ENCODE measurements at regions not wholly inside any gene's neighbourhood (a gene's known extent, or its start where the extent isn't known, plus 50 kb on each side); places are given as distances from the start of the nearest gene placed in this dataset.
A peak's percentile ranks its signal among the peaks of the same experiment; 100 is the strongest.

DNA sequence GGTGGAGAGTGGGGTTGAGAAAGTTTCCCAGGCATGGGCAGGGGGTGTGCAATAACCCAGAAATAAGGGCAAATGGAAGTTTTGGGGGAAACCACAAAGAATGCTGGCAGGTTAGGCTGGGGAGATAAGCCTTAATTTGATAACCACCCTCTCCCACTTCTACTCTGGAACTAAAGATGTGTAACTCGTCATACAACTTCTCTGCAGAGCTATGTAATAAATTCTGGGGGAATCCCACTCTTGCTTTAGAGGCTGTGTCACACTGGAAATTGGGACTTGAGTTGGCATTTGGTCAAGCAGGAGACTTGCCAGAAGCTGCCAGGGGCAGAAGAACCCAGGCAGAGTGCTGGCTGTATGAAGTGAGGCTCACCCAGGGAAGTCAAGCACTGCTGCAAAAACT, 170.9 kb upstream of the CPEB2 start:
- no peak for DNase-seq

DNA sequence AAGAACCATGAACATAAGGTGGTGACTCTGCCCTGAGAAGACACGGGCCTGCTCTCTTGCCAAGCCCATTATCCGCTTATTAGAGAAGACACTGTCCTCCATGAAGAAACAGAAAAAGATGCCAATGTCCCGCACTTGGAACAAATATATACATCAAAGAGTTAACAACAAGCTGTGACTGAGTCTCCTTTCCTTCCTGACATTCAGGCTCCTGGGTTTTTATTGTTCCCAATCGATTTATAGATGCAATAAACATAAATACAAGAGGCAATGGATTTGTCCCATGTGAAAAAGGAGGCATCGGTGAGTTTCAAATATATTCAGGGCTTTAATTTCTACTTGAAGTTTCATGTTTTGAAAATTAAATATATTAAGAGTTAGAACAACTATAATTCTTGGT, 169.2 kb upstream of the CPEB2 start:
- DNase-seq: no peak

DNA sequence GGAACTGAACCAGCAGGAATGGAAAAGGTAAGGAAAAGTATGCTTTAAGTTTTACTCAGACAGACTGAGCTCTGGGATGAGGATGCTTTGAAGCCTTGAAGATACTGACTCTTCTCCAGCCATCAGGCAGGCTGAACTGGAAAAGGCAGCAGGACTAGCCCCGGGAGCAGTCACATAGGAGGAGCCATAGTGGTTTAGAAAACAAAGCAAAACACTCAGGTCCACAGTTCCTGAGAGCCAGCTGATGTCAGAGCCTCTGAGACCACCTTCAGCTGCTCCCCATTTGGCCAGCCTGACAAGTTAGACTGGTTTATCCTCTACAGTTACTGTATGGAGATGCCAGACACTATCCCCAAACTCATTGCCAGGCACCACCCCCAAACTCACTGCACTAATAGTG, 167.9 kb upstream of the CPEB2 start:
- no peak for DNase-seq

DNA sequence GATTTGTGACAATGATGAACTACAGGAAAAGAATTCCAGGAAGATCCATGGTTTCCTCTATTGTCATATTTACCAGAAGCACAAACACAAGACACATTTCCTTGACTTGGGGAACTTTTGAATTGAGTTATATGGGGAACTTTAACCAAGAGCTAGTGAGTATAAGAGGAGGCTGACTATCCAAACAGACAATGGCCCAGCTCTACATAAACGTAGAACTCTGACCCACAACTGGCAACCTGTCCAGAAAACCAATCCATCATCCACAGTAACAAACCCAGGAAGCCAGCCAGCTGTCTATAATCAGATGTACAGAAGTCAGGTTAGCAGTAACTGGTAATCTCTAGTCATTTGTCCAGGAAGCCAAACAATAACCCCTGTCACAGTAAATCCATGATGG, 167.0 kb upstream of the CPEB2 start:
- DNase-seq: no peak

DNA sequence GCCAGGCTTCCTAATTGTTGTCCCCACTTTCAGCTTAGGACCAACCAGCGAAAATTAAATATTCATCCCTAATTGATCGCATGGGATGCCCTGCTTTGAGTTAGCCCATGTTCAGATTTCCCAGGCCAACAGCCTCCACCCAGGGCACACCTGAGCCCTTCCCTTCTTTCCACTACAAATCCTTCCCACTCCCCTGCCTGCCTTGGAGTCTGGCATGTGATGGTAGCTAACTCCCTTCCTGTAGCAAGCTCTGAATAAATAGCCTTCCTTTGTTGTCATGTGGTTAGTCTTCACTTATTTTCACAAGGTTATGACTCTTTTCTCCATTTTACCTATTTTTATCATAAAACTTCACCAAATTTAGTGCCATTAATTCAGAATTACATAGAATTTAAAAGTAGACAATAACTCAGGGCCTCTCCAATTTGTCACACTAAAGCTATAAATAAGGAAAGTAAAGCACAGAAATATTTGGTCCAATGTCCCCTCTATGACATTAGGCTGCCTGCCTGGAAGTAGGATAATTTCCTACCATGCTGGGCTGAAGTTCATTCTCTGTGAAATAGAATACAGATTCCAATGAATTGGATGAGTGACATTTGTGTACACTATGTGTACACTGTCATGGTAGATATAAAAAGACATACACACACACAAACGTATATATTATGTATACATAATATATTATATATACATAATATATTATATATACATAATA, 166.4 kb upstream of the CPEB2 start:
- no peak for DNase-seq

DNA sequence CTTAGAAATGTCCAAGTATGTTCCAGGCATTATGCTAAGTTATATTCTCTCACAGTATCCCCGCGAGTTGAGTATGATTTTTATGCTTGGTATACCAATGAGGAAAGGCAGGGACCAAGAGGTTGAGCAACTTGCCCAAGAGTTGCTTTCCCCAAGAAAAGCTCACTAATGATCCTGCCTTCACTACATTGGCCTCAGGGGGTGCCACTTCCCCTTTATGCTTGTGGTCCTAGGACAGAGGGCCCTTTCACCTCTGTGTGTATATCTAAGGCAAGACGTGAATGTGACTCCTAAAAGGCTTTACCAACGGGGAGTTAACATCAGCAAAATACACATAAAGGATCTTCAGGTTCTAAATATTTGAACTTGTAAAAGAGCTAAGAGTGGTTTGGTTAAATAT, 164.4 kb upstream of the CPEB2 start:
- no peak for DNase-seq

DNA sequence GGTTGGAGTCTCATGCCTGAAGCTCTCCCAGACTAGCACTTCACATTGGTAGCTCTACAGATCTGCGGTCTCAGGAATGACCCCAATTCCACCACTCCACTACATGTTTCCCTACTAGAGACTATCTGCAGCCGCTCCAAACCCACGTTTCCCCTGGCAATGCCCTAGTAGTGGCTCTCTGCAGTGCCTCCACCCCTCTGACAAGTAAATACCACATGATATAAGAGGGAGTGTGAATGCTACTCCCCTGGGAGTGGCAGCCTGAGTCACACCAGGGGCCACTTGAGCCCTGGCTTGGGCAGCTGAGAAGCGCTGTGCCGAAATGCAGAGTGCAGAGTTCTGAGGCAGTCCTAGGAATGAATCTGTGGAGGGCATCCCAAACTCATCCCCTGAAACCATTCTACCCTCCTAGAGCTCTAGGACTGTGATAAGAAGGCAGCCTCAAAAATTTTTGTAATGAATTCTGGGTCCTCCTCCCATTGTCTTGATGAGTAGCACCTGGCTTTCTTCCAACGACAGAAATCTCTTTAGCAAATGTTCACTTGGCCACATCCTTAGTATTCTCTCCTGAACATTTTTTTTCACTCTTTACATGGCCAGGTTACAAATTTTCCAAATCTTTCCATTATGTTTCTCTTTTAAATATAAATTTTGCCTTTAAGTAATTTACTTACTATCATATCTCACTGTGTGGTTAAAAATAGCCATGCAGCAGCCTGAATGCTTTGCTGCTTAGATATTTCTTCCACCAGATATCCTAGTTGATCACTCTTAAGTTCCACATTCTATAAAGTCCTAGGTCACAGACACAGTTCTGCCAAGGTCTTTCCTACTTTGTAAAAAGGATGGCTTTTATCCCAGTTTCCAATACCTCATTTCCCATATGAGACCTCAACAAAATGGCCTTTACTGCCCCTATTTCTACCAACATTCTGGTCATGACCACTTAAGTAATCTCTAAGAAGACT, 160.2 kb upstream of the CPEB2 start:
- peak; percentile 87 for DNase-seq

DNA sequence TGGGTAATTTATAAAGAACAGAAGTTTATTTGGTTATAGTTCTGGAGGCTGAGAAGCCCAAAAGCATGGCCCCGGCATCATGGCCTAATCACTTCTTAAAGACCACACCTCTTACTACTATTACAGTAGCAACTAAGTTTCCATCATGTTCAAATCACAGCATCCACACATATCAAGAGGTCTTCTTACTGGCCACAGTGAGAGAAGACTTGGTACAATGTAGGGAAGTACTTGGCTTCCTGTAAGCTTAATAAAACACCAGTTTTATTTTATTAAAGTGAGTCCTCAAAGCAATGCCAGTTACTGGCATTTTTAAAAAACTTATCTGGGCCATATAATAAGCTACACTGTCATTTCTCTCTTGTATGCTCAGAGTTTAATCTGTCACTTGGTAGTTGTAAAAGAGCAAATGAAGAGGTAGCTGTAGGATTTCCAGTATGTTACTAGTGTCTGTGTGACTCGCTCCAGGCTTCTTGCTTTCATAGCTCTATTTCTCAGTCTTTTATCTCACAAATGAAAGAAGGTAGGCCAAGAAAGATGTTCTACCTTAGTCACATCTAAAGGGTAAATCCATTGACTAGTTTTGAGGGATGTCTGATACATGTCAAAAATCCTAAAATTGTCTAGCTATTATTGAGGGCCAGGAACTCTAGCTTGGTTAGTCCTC, 159.2 kb upstream of the CPEB2 start:
- no peak for DNase-seq

DNA sequence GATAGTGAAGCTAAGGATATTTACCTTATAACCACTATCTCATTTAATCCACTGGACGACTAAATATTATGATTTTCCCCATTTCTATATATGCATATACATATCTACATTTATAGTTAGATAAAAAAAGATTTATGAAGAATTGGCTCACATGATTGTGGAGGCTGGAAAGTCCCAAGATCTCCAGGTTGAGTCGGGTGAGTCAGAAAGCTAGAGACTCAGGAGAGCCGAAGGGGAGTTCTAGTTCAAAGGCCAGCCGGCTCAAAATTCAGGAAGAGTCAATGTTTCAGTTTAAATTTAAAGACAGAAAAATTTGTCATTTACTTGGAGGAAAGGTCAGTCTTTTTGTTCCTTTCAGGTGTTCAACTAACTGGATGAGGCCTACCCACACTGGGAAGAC, 158.2 kb upstream of the CPEB2 start:
- DNase-seq: no peak

DNA sequence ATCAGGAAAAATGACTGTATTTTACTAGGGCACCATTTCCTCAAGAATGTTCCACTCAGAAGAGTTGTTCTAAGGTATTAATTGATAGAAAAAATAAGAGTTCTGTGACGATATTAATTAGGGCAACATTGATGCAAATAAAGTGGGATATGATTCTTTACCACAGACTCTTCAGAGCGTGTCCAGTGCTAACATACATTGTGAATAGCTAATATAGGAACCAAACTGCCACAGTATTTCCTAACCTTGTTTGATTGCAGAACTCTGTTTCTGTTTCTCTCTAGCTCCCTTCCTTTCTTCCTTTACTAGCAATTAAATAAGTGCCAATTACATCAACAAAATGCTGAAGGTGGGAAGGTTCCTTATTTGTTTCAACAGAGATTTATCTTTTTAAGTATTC, 154.1 kb upstream of the CPEB2 start:
- no peak for DNase-seq

DNA sequence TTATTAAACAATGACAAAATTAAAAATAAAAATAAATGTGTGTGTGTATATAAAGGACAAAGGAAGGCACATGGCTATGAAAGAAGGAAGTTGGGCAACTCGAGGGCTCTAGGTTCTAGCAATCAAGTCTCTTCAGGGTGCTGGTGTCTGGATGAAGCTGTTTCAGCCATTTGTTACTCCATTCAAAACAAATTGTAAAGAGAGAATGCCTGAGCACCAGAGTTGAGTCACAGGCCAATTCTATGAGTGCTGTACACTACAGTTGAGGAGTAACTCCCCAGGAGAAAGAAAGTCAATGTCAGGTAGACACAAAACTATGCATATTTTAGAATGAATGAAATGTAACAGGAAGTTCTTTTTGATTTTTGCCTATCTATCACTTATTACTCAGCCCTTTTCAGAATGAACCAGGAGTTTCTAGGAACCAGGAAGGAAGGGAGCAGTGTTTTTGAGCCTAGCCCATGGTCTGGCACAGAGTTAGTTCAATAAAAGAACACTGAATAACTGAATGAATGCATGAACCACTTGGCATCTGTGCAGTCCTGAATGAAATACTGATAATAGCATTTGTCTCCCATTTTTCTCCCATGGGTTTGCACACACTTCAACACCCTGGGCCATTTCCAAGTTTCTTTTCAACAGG, 151.7 kb upstream of the CPEB2 start:
- DNase-seq: no peak

DNA sequence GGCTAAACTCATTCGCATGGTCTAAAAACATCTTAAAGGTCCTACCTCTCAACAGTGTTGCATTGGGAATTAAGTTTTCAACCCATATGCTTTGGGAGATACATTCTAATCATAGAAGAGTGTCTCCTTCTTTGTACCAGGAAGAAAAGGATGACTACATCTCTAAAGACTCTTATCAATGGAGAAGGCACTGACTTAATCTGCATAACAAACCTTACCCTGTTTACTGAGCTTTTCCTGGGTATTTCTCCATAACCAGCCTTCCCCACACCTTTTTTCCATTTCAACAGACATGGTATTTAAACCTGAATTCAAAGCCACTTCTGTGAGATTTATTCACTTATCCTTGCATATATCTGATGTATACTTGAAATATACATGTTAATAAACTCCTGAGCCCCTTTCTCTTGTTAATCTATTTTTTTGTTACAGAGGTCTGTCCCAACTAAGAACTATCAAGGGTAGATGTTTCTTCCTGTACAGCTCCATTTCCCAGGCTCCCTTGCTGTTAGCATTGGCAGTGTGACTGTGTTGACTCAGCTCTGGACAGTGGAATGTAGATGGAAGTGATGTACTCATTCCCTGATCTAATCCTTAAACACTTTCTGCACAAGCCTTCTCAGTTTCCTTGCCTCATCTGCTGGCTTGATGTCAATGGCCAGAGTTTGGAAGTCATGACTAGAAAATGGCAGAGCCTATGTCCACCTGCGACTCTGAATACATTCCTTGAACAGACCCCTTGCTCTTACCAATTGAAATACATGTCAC, 148.9 kb upstream of the CPEB2 start:
- DNase-seq: no peak

DNA sequence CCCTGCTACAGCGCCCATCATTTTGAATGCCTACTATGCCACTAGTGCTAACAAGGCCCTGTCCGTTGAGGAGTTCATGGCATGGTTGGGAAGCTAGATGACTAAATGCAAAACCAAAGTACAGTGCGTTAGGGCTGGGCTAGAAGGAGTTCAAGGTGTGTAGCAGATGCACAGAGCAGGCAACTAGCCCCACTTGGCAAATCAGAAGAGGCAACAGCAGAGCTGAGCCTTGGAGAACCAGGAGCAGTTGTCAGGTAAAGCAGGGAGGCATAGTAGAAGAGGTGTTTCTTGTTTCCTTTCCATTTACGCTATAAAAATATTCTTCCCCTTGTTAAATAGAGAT, 146.6 kb upstream of the CPEB2 start:
- DNase-seq: no peak

DNA sequence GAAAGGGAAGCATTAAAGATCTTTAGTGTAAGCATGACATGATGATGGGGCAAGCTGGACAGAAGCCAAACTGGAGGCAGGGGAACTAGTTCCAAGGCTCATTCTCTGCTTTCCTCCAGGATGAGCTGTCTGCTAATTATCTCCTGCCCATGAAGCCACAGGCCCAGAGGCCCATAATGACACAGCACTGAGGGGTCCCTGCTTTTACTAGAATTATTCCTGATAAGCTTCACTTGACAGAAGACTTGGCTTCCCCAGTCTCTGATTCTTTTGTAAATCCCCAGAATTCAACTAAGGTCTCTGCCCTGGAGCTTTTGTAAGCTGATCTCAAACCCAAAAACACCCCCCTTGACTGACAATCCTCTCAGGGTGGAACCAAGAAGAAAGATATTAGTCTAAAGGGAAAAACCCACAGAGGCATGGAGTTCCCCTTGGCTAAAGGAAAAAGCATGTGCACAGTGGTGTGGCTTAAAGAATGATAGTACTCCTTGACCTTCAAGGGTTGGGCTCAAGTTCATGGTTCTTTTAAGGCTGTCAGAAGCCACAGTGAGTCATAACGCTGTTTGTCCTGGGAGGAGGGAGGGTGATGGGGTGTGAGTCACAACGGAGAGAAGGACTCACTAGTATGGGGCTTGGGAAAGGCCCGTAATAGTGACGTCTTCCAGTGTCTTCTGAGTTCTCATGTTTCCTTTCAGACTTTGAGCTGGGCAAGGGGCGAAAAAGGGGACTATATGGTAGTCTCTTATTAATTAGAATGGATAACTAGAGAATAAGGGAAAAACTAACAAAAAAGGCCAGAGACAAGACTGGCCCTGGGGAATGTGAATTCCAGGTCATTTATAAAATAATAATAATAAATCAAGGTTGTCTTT, 146.0 kb upstream of the CPEB2 start:
- no peak for DNase-seq

DNA sequence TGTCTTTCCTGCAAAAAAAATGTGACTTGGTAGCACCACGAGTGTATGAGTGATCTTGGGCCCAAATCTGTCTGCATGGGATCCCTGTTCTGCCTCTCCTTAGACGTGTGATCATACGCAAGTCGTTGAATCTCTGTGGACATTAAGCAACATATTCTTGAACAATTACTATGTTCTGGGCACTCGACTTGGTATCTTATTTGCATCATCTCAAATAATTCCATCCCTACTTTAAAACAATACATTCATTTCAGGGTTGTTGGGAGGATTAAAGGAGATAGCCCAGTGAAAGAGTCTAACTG, 145.4 kb upstream of the CPEB2 start:
- no peak for DNase-seq

DNA sequence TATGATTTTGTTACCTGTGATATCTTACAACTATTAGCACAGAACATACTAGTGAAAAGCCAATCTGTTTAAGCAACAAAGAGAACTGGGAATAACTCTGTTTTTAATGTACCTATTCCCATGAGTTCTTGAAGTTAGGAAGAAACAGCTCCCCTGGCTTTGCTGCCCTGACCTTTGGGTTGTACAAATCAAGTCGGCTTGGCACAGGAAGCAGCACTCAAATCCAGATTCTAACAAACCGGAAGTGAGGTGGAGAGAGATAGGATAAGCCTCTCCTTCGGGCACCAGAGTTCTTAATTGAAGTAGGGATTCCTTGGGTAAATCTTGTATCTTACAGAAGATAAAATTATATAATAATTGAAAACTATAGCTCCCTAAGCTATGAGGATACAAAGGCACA, 144.8 kb upstream of the CPEB2 start:
- DNase-seq: no peak

DNA sequence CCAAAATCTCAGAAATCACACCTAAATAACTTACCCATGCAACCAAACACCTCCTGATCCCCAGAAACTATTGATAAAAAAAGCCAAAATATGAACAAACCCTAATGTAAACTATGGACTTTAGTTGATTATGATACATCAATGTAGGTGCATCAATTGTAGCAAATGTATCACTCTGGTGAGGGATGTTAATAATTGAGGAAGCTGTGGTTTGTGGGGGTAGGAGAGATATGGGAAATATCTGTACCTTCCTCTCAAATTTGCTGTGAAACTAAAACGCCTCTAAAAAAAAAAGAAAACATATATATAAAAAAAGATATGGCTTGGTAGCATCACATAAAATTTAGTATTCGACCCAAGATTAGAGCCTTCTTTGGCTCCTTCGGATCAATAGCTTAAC, 144.3 kb upstream of the CPEB2 start:
- no peak for DNase-seq

DNA sequence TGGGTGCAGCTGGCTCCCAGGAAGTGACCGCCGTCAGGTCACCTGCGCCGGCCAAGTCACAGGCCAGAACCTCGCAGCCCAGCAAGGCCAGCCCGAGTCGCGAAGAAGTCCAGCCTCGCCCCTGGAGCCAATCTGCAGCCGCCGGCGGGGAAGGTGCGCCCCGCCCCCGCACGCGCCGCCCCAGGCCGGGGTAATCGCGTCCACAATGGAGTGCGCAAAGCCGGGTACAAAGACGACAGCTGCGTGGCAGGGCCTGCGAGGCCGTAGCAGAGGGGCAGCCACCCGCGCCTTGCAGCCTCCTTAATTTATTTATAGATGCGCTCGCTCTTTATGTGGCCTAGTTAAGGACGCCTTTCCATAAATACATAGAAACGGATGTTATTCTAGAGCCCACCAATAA, 139.4 kb upstream of the CPEB2 start:
- DNase-seq: no peak

DNA sequence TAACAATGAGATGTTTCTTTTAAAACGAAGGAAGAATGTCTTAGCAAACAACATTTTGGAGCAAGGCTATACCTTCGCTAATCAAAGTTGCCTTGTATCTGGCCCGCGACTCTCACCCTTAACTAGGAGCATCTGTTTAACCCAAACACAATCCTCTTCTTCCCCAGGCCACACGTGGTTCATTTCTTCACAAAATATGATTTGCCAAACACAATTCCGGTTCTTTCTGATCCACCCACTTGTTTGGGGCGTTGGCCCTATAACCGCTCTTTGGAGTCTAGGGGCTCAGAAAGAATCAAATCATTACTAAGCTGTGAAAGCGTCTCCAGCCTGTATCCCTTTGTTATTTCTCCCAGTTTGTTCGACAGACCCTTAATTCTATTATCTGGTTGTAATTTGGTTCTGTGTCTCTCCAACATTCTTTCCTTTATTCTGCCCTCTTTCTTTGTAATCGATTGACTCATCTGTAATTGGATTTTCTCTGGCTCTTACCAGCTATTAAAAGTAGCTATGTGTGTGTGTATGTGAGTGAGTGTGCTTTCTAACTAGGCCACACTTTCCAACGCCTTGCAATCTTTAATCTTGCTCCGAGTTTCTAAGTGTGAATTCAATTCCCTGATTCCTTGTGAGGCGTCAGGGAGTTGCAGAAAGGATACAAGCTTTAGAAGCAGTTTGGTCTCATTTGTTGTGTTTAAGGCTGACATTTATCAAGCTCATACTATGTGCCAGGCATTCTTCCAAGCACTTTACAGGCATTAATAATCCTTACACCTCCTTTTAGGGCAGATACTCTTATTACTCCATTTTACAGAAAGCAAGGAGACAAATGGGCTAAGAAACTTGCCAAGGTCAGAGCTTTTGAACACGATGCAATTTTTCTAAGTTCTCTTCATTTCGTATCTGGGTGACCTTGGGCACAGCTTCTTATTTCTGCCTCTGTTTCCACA, 138.6 kb upstream of the CPEB2 start:
- DNase-seq: no peak

DNA sequence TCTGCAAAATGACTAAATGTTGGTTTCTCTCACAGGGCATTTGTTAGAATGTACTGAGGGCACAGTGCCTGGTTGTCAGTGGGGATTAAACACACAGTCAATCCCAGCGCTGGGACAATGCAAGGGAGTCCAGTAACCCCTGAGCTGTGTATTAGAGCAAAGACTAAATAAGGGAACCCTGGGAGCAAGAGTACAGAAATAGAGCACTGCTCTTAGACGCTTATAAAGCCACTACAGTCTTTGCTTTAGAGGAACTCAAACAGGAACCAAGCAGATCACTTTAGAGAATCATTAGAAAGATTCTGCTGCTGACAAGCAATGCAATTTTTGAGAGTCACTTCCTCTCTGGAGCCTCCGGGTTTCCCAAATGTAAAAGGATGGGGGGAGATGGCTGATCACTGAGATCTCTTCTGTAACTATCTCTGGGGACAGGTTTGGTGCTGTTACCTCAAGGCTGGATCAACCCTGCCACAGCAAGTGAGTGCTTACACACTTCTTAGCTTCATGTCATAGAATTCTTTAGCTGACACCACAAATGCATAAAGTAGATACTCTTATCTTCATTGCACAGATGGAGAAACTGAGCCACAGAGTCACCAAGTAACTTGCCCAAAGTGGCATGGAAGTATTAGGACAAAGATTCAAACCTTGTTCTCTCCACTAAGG, 137.8 kb upstream of the CPEB2 start:
- no peak for DNase-seq
